ENCODE measurements at regions not wholly inside any gene's neighbourhood (a gene's known extent, or its start where the extent isn't known, plus 50 kb on each side); places are given as distances from the start of the nearest gene placed in this dataset.

GRCh38 chr13:95447814-95448213 is 104.7 kb upstream of the CLDN10 start:
- DNase-seq (ENCODE audit: low read depth in 2 of 3, low spot score in 1 of 3): no peak

- no peak for DNase-seq (ENCODE audit: low read depth in 2 of 3, low spot score in 1 of 3)
Measured at GRCh38 chr13:95451656-95452055, 100.9 kb upstream of the CLDN10 start.

GRCh38 chr13:95452375-95452774 is 100.1 kb upstream of the CLDN10 start:
- DNase-seq (ENCODE audit: low read depth in 2 of 3, low spot score in 1 of 3): no peak

GRCh38 chr13:95455782-95456181 is 96.7 kb upstream of the CLDN10 start:
- no peak for DNase-seq (ENCODE audit: low read depth in 2 of 3, low spot score in 1 of 3)

- no peak for DNase-seq (ENCODE audit: low read depth in 2 of 3, low spot score in 1 of 3)
Measured at GRCh38 chr13:95456815-95457214, 95.7 kb upstream of the CLDN10 start.

GRCh38 chr13:95457294-95457693 is 95.2 kb upstream of the CLDN10 start:
- peak in 1 of 3 donors; percentile 7 for DNase-seq (ENCODE audit: low read depth in 2 of 3, low spot score in 1 of 3)

- no peak for DNase-seq (ENCODE audit: low read depth in 2 of 3, low spot score in 1 of 3)
Measured at GRCh38 chr13:95462801-95463200, 89.7 kb upstream of the CLDN10 start.

- DNase-seq (ENCODE audit: low read depth in 2 of 3, low spot score in 1 of 3): no peak
Measured at GRCh38 chr13:95463531-95463930, 89.0 kb upstream of the CLDN10 start.

- no peak for DNase-seq (ENCODE audit: low read depth in 2 of 3, low spot score in 1 of 3)
Measured at GRCh38 chr13:95470574-95471366, 81.8 kb upstream of the CLDN10 start.

GRCh38 chr13:95471960-95472359 is 80.6 kb upstream of the CLDN10 start:
- DNase-seq (ENCODE audit: low read depth in 2 of 3, low spot score in 1 of 3): no peak

- DNase-seq (ENCODE audit: low read depth in 2 of 3, low spot score in 1 of 3): no peak
Measured at GRCh38 chr13:95474992-95475391, 77.5 kb upstream of the CLDN10 start.

GRCh38 chr13:95477187-95477586 is 75.3 kb upstream of the CLDN10 start:
- no peak for DNase-seq (ENCODE audit: low read depth in 2 of 3, low spot score in 1 of 3)

- no peak for DNase-seq (ENCODE audit: low read depth in 2 of 3, low spot score in 1 of 3)
Measured at GRCh38 chr13:95479731-95480130, 72.8 kb upstream of the CLDN10 start.

- peak in 2 of 3 donors; percentile 3 to 20 for DNase-seq (ENCODE audit: low read depth in 2 of 3, low spot score in 1 of 3)
Measured at GRCh38 chr13:95480131-95480545, 72.4 kb upstream of the CLDN10 start.

GRCh38 chr13:95480791-95481780 is 71.4 kb upstream of the CLDN10 start:
- no peak for DNase-seq (ENCODE audit: low read depth in 2 of 3, low spot score in 1 of 3)

GRCh38 chr13:95484052-95484451 is 68.5 kb upstream of the CLDN10 start:
- no peak for DNase-seq (ENCODE audit: low read depth in 2 of 3, low spot score in 1 of 3)

GRCh38 chr13:95485045-95485517 is 67.4 kb upstream of the CLDN10 start:
- DNase-seq (ENCODE audit: low read depth in 2 of 3, low spot score in 1 of 3): no peak

GRCh38 chr13:95485518-95486144 is 66.9 kb upstream of the CLDN10 start:
- DNase-seq (ENCODE audit: low read depth in 2 of 3, low spot score in 1 of 3): no peak

GRCh38 chr13:95492044-95492801 is 60.3 kb upstream of the CLDN10 start:
- no peak for DNase-seq (ENCODE audit: low read depth in 2 of 3, low spot score in 1 of 3)

- DNase-seq (ENCODE audit: low read depth in 2 of 3, low spot score in 1 of 3): peak in 1 of 3 donors; percentile 46
Measured at GRCh38 chr13:95494082-95494681, 58.3 kb upstream of the CLDN10 start.
